Activated CD8-positive, alpha-beta T cell treated with anti-CD3 and anti-CD28 coated beads for 36 hours (primary cell): ENCODE measurements at regions not wholly inside any gene's neighbourhood (a gene's known extent, or its start where the extent isn't known, plus 50 kb on each side); places are given as distances from the start of the nearest gene placed in this dataset.

Experiments used
- ATAC-seq: fragments of 200-7000 bp; cut with Tn5 transposase; one replicate; pipeline ENCODE4 v1.10.0; 2021; ENCODE audit warnings: mild to moderate bottlenecking, moderate library complexity
- CTCF ChIA-PET: fragments of 350-600 bp; sonication (Branson Sonifier 250); formaldehyde crosslinking; loops from one replicate; lab custom pipeline; 2021; ENCODE audit warnings: antibody characterized with exemption; lab: Charles Lee
- POLR2A ChIA-PET: fragments of 350-600 bp; sonication (Branson Sonifier 250); formaldehyde crosslinking; loops from one replicate; lab custom pipeline; 2021; ENCODE audit warnings: antibody characterized with exemption; lab: Charles Lee
- DNase-seq: peaks from one replicate; pipeline ENCODE4 v3.0.0-alpha.2; 2020
- H3K27ac Mint-ChIP-seq: one replicate; pipeline ENCODE4 v1.8.0; 2021; ENCODE audit warnings: mild to moderate bottlenecking, mixed read lengths
- H3K27me3 Mint-ChIP-seq: one replicate; pipeline ENCODE4 v1.8.0; 2021; ENCODE audit warnings: mixed read lengths
- H3K36me3 Mint-ChIP-seq: one replicate; pipeline ENCODE4 v1.8.0; 2021; ENCODE audit warnings: low read depth, mixed read lengths
- H3K4me1 Mint-ChIP-seq: one replicate; pipeline ENCODE4 v1.8.0; 2021; ENCODE audit warnings: low read depth, mixed read lengths
- H3K4me3 Mint-ChIP-seq: one replicate; pipeline ENCODE4 v1.8.0; 2021; ENCODE audit warnings: mild to moderate bottlenecking, moderate library complexity, mixed read lengths
- H3K9me3 Mint-ChIP-seq: one replicate; pipeline ENCODE4 v1.8.0; 2021; ENCODE audit warnings: mixed read lengths
- intact Hi-C: fragments of 100-400 bp; cut with micrococcal nuclease; formaldehyde crosslinking; loops from one replicate; pipeline ENCODE4 v1.10.0; 2022
- TF ChIP-seq, protein P1 (sequence below): fragments of 200-600 bp; IDR thresholded peaks from one replicate; pipeline ENCODE4 v1.8.0; 2022; ENCODE audit warnings: antibody characterized with exemption, mild to moderate bottlenecking

DNA sequence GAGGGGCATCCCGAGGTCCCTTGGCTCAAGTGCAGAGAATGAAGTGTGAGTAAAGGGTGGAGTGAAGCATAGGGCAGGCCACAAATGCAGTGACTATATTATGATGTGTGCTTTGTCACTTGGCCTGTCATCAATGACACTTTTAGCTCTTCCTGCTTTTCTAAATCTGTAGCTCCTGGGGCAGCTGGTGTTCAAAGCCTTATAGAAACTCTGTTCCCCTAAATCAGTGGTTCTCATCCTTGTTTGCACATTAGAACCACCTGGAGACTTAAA lies 135.6 kb upstream of the LGALSL start:
- H3K9me3 Mint-ChIP-seq, result no peaks in the 10 kb centered on the region
- no peak overlapping the region for H3K27ac Mint-ChIP-seq
- TF ChIP-seq, protein P1, sequence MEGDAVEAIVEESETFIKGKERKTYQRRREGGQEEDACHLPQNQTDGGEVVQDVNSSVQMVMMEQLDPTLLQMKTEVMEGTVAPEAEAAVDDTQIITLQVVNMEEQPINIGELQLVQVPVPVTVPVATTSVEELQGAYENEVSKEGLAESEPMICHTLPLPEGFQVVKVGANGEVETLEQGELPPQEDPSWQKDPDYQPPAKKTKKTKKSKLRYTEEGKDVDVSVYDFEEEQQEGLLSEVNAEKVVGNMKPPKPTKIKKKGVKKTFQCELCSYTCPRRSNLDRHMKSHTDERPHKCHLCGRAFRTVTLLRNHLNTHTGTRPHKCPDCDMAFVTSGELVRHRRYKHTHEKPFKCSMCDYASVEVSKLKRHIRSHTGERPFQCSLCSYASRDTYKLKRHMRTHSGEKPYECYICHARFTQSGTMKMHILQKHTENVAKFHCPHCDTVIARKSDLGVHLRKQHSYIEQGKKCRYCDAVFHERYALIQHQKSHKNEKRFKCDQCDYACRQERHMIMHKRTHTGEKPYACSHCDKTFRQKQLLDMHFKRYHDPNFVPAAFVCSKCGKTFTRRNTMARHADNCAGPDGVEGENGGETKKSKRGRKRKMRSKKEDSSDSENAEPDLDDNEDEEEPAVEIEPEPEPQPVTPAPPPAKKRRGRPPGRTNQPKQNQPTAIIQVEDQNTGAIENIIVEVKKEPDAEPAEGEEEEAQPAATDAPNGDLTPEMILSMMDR, result no peak
- peak; percentile 71 for ATAC-seq
- no peak overlapping the region for H3K4me3 Mint-ChIP-seq
- peaks cover 1% of the 10 kb centered on the region for H3K4me1 Mint-ChIP-seq
- H3K36me3 Mint-ChIP-seq, result no peaks in the 10 kb centered on the region
- H3K27me3 Mint-ChIP-seq, result no peaks in the 10 kb centered on the region
- ChIA-PET CTCF (interaction anchor here (0.6 to 1.9 kb wide), 4 partner anchors 9 to 269 kb away, joined by 3 to 12 read pairs (median 5); no protein-coding TSS in a partner anchor), POLR2A (interaction anchor here (1.2 kb wide), 1 partner anchor 104 kb away, joined by 3 read pairs; no protein-coding TSS in a partner anchor)
- intact Hi-C loops, result no loop called here
- no peak for DNase-seq

DNA sequence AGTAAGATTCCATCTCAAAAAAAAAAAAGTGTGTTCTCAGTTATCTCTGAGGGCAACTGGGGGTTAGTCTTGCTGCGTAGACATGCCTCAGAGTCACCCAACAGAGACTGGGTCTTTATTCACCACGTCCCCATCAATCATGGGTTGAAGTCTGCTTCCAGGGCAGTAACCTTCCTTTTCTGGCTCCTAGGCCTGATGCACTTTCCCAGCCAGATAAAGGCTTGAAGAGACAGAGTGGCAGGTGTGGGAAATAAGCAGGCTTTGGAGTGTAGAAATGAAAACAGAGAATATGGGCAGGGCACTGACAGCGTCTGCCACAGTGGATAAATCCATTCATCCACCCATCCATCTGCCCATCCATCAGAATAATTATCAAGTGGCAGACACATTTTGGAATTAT lies 134.1 kb upstream of the LGALSL start:
- CTCF ChIA-PET, result no interaction called here
- intact Hi-C loops, result loop anchor here (10.0 kb wide), 1 partner anchor 475 kb away; the partner anchor contains the start of gene UGP2
- ATAC-seq (no peak), DNase-seq (no peak)
- TF ChIP-seq, protein P1, result no peak
- Mint-ChIP-seq H3K4me3 (no peak overlapping the region), H3K27me3 (no peaks in the 10 kb centered on the region), H3K36me3 (no peaks in the 10 kb centered on the region), H3K4me1 (peaks cover 7% of the 10 kb centered on the region), H3K9me3 (no peaks in the 10 kb centered on the region), H3K27ac (no peak overlapping the region)
- POLR2A ChIA-PET, result no interaction called here

DNA sequence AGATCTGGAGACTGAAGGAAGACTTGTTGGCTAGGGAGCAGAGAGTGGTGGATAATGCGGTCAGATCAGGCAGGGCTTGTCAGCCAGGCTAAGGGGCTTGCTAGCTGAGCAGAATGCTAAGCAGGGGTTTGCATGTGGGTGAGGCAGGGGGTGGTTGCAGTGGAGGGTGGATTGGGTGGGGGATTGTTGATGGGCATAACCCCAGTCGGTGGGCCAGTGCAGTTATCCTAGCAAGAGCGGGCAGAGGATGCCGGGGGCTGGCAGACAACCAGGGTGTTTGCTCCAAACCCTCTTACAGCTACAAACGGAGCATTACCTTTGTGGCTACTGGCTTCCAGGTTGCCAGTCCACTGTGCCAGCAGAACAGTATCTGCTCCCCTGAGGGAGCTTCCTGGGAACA lies 131.5 kb upstream of the LGALSL start:
- TF ChIP-seq, protein P1, result no peak
- ATAC-seq, result no peak

DNA sequence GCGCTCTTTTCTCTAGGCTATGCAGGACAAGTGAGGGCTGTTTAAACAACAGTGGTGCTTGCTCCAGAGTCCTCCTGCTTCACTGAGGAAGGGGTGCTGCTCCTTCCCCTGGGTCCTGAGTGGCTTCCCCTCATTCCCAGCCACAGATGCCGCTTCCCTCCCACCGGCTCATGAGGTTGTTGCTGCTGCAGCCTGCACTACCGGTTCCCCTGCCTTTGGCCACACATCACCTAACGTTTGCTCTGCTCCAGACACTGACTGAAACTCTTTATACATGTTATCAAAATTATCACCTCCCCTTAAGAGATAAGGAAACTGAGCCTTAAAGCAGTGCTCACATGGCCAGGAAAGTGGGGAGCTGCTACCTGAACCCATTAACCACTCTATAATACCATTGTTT lies 130.8 kb upstream of the LGALSL start:
- H3K9me3 Mint-ChIP-seq, result no peaks in the 10 kb centered on the region
- TF ChIP-seq, protein P1, result no peak
- no peak for DNase-seq
- no peaks in the 10 kb centered on the region for H3K36me3 Mint-ChIP-seq
- no peaks in the 10 kb centered on the region for H3K27me3 Mint-ChIP-seq
- H3K4me3 Mint-ChIP-seq, result no peak overlapping the region
- CTCF ChIA-PET, result no interaction called here
- H3K27ac Mint-ChIP-seq, result no peak overlapping the region
- H3K4me1 Mint-ChIP-seq, result peaks cover 40% of the 10 kb centered on the region
- POLR2A ChIA-PET, result interaction anchor here (1.0 to 1.5 kb wide), 2 partner anchors 27 to 181 kb away, joined by 3 read pairs; no protein-coding TSS in a partner anchor
- intact Hi-C loops, result loop anchor here (10.0 kb wide), 1 partner anchor 478 kb away; the partner anchor contains the start of gene UGP2
- ATAC-seq, result no peak

More for the DNA sequence above, 131.5 kb upstream of the LGALSL start:
- no peaks in the 10 kb centered on the region for H3K9me3 Mint-ChIP-seq
- no peak overlapping the region for H3K4me3 Mint-ChIP-seq
- no peak overlapping the region for H3K27ac Mint-ChIP-seq
- no peaks in the 10 kb centered on the region for H3K36me3 Mint-ChIP-seq
- peaks cover 33% of the 10 kb centered on the region for H3K4me1 Mint-ChIP-seq
- ChIA-PET CTCF (no interaction called here), POLR2A (interaction anchor here (1.1 to 1.5 kb wide), 2 partner anchors 9 to 26 kb away, joined by 3 read pairs; no protein-coding TSS in a partner anchor)
- no peaks in the 10 kb centered on the region for H3K27me3 Mint-ChIP-seq
- no peak for DNase-seq
- intact Hi-C loops, result loop anchor here (10.0 kb wide), 1 partner anchor 478 kb away; the partner anchor contains the start of gene UGP2

DNA sequence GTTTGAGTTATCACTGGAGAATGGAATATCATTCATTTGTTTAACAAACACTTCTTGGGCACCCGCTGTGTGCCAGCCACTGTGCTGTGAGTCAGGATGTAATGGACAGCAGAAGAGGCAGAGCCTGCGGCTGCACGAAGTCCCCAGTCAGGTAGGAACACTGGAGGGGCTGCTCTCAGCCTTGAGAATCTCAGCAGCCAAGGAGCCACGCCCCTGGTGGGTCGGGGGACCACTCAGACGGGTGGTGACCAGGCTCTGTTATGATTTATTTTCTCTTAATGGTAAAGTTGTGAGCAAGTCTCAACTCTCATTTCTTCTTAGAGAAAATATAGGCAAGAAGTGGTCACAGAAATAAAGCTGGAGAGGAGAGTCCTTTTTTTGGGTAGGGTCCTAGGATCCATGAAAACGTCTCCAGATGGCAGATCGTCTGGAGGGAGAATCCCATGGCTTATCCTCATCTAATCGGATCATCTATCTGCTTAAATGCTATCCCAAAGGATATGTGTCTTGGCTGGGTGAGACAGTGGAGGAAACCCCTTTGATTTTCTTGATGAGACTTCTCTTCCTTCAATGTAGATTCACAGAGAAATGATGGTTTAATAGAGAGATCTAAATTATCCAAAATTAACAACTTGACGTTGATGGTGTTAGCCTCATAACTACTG lies 129.1 kb upstream of the LGALSL start:
- Mint-ChIP-seq H3K27ac (peak overlapping the region; percentile 95), H3K36me3 (no peaks in the 10 kb centered on the region), H3K4me3 (peak overlapping the region; percentile 63), H3K4me1 (peaks cover 47% of the 10 kb centered on the region), H3K9me3 (no peaks in the 10 kb centered on the region), H3K27me3 (no peaks in the 10 kb centered on the region)
- POLR2A ChIA-PET, result interaction anchor here (0.7 to 3.2 kb wide), 8 partner anchors 12 to 213 kb away, joined by 3 to 30 read pairs (median 6); no protein-coding TSS in a partner anchor
- intact Hi-C loops, result loop anchor here (1.0 to 10.0 kb wide), 3 partner anchors 111 to 480 kb away; partner anchors contain the start of gene UGP2
- ATAC-seq (no peak), DNase-seq (no peak)
- TF ChIP-seq, protein P1, result no peak
- CTCF ChIA-PET, result interaction anchor here (1.0 to 9.2 kb wide), 8 partner anchors 11 to 289 kb away, joined by 3 to 374 read pairs (median 38); no protein-coding TSS in a partner anchor
